Stimulated activated CD8-positive, alpha-beta memory T cell treated with anti-CD3 and anti-CD28 coated beads, Interleukin-4, amount 100 ng/mL, for 1 hour (primary cell): ENCODE measurements at regions not wholly inside any gene's neighbourhood (a gene's known extent, or its start where the extent isn't known, plus 50 kb on each side); places are given as distances from the start of the nearest gene placed in this dataset.
"Not testable (repeated sequence)": the region's sequence is repeated elsewhere in the genome, so short reads cannot be mapped to it uniquely, and the experiment has no call there.

Source experiments
- DNase-seq, 2 donors: peaks; one replicate each; pipeline ENCODE4 v3.0.0-alpha.2; 2020; ENCODE audit warnings: low read depth in 2 of 2, low spot score in 1 of 2

DNA sequence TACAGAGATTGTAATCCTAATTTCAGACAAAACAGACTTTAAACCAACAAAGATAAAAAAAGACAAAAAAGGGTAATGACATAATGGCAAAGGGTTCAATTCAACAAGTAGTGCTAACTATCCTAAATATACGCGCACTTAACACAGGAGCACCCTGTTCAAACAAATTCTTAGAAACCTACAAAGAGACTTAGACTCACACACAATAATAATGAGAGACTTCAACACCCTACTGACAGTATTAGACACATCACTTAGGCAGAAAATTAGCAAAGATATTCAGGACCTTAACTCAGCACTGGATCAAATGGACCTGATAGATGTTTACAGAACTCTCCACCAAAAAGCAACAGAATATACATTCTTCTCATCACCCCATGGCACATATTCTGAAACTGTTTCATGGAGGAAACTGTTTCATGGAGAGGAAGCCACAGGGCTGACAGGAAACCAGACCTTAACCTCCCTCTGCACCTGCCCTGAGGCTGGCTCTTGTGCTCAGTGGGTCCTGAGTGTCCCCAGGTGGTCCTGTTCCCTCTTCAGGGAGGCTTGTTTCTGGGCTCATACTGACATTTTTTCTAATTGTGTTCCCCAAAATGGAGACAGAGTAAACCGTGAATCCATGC is 54.7 kb downstream of the OR4M2 start:
- DNase-seq: not testable (repeated sequence)

DNA sequence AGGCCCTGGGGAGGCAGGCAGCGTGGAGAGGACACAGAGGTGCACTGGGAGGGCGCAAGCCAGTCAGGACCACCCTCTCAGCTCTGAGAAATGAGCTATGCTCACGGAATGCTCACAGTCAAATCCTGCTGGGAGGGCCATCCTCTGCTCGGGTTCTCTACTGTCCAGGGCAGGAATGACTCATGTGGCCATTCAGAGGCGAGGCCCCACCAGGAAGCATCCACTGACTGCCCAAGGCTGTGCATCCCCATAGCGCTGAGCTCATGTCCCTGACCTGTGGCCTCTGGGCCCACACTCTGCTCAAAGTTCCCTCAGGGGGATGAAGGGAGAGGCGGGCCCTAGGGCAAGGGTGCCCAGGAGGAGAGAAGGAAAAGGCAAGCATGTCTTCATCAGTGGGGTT is 57.2 kb downstream of the OR4M2 start:
- not testable (repeated sequence) for DNase-seq

DNA sequence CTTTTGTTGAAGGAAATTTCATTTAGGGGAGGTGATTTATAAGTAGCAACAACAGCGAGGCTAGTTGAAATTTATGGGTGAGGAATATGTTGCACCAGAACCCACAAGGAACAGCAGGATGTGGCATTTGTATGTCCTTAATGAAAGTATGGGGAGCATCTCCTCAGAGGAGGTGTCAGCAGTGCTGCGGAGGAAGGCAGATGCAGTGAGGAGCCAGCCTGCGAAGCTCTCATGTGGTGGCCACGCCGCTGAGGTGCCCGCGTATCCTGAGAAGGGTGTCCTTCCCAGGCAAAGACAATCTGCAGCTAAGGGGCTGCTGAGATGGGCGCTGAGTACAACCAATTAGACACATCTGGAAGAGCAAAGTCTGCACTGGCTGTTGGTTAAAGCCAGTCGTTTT is 60.8 kb downstream of the OR4M2 start:
- not testable (repeated sequence) for DNase-seq

DNA sequence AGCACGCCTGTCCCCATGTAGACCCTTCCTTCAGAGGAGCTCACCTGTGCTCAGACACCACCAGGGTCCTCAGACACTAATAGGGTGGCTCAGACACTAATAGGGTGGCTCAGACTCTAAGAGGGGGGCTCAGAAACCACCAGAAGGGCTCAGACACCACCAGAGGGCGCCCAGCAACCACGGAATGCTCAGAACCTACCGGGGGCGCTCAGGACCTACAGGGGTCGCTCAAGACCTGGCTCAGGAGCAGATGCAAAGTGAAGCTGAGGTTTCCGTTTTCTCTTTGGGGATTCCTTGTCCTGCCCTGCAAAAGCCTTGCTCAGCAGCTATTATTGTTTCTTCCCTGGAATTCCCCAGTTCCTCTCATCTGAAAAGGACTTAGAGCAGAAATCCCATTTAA is 67.8 kb downstream of the OR4M2 start:
- DNase-seq: not testable (repeated sequence)

DNA sequence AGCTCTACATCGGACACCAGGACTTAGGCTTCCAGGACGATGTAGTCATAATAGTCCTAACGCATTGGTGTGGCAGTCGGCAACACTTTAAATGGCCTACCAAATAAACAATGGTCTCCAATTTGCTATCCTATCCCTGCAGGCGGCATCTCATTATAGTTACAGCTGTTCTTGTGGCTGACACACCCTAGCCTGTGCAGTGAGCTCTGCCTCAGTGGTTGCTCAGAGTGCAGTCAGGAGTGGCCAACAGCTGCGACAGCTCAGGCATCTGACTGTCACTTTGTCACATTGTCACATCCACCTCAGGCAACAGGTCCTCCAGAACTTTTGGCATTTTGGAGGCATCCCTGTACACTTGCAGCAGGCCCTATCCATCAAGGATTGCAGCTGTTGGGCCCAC is 77.9 kb downstream of the OR4M2 start:
- not testable (repeated sequence) for DNase-seq

DNA sequence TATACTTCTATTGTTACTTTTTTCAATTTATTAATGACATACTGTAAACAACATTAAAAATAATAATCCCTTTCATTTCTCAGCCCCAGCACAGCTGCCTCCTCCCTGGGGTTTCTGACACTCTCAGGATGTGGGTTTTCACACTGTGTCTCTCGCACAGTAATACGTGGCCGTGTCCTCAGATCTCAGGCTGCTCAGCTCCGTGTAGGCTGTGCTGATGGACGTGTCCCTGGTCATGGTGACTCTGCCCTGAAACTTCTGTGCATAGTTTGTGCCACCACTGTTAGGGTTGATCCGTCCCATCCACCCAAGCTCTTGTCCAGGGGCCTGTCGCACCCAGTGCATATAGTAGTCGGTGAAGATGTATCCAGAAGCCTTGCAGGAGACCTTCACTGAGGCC is 80.0 kb downstream of the OR4M2 start:
- DNase-seq: not testable (repeated sequence)

DNA sequence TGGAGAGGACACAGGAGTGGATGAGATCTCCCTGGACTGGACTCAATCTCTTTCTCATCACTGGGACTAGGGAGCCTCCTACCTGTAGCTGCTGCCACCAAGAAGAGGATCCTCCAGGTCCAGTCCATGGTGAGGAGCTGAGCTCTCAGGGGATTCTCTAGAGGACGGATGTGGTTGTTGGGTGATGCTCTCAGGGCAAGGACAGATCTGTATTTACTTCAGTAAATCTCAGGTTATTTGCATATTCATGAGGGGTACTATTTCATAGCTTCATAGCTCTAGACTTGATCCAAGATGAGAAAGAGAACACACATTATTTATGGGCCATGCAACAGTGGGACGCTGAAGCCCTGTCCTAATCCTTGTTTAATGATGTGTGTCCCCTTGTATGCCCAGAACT is 80.4 kb downstream of the OR4M2 start:
- DNase-seq: not testable (repeated sequence)

DNA sequence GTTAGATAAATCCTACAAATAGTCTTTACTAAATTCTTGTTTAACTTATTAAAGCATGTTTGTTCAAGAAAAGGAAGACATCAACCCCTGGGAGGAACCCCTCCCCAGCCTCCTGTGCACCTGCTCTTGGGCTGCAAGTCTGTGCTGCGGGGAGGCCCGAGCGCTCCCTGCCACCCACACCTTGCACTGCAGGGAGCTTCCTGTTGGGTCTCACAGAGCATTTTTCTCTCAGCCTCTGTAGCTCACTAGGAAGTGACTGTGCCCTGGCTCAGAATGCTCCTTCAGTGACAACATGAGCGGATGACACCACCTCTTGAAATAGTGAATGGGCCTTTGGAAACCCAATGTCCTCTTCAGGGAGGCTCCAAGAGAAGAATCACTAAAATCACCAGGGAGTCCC is 81.1 kb downstream of the OR4M2 start:
- not testable (repeated sequence) for DNase-seq

DNA sequence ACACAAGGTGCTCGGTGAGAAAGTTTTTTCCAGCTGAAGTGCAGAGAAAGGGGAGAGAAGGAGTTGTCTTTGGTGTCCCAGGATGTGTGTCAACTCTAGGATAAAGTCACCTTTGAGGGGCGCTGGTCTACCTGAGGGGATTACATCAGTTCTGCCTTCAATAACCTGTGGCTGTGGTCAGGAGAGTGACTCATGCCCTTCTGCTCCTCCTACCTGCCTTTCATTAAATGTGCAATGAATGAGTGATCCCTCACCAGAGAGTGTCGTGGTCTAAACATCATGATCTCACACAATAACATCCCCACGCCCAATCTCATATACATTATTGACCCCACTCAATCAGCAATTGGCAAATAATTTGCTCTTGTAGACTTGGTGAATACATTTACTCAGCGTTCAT is 83.4 kb downstream of the OR4M2 start:
- DNase-seq: not testable (repeated sequence)

DNA sequence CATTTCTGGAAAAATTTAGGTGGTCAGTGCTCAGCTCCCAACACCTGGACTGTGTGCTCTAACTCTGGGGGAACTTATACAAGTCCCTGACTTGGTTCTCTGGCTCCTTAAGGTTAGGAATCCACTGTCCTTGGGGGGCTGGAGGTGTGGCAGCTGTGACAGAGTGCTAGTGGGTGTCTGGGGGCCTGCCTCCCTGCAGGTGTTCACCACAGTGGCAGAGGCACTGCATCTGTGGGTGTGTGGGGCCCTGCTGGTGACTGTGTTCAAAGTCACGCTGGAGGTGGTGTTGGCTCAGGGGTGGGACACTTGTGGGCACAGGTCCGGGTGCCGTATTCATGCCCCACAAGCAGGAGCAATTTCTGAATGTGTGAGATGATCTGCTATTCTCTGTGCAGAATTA is 87.2 kb downstream of the OR4M2 start:
- not testable (repeated sequence) for DNase-seq

DNA sequence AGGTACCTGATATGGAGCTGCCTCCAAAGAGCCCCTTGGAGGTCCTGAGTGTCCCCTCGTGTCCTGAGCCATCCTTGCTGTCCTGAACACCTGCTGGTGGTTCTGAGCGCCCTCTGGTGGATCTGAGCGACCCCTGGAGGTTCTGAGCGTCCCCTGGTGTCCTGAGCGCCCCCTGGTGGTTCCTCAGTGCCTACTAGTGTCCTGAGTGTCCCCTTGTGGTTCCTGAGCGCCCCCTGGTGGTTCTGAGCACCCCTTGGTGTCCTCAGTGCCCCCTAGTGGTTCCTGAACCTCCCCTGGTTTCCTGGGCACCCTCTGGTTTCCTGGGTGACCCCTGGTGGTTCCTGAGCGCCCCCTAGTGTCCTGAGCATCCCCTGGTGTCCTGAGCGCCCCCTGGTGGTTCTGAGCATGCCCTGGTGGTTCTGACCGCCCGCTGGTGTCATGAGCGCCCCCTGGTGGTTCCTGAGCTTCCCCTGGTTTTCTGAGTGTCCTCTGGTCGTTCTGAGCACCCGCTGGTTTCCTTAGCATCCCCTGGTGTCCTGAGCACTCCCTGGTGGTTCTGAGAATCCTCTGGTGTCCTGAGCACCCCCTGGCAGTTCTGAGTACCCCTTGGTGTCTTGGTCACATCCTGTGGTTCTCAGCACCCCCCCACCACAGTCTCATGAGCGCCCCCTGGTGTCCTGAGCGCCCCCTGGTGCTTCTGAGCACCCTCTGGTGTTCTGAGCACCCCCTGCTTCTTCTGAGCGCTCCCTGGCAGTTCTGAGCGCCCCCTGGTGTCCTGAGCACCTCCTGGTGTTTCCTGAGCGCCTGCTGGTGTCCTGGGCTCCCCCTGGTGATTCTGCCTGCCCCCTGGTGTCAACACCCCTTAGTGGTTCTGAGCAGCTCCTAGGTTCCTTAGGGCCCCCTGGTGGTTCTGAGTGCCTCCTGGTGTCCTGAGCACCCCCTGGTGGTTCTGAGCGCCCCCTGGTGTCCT is 93.0 kb downstream of the OR4M2 start:
- DNase-seq: not testable (repeated sequence)

DNA sequence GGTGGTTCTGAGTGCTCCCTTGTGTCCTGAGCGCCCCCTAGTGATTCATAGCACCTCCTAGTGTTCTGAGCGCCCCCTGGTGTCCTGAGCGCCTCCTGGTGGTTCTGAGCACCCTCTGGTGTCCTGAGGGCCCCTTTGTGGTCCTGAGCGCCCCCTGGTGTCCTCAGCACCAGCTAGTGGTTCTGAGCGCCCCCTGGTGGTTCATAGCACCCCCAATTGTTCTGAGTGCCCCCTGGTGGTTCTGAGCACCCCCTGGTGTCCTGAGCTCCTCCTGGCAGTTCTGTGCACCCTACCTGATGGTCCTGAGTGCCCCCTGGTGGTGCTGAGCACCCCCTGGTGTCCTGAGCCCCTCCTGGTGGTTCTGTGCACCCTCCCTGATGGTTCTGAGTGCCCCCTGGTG is 93.8 kb downstream of the OR4M2 start:
- not testable (repeated sequence) for DNase-seq

DNA sequence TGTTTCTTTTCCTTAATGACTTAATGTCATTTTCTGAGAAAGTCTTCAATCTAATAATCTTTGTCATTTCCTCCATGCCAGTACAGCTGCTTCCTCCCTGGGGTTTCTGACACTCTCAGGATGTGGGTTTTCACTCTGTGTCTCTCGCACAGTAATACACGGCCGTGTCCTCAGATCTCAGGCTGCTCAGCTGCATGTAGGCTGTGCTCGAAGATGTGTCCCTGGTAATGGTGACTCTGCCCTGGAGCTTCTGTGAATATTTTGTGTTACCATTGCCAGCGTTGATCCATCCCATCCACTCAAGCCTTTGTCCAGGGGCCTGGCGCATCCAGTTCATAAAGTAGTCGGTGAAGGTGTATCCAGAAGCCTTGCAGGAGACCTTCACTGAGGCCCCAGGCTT is 97.6 kb downstream of the OR4M2 start:
- DNase-seq: not testable (repeated sequence)

DNA sequence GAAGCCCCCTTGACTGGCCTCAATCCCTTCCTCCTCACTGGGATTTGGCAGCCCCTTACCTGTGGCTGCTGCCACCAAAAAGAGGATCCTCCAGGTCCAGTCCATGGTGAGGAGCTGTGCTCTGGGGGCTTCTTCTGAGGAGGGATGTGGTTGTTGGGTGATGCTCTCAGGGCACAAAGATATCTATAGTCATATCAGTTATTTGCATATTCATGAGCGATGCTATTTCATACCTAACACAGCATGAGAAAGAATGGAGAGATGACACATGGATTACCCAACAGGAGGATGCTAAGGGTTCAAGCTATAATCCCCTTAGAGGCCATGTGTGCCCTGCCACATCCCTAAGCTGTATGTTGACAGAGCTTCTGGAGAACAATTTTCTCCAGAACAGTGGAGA is 98.1 kb downstream of the OR4M2 start:
- not testable (repeated sequence) for DNase-seq

DNA sequence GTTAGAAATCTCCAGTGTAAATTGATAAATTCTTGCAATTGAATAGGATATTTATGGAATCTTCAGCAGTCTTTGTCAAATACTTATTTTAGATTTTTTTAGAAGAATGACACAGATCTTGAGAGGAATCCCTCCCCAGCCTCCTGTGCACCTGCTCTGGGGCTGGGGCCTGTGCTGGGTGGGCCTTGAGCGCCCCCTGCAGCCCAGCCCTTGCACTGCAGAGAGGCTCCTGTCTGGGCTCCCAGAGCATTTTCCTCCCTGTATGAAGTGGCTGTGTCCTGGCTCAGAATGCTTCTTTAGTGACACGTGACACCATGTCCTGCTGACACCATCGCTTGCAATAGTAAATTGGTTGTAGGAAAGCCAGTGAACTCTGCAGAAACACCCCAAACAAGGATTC is 98.7 kb downstream of the OR4M2 start:
- not testable (repeated sequence) for DNase-seq

DNA sequence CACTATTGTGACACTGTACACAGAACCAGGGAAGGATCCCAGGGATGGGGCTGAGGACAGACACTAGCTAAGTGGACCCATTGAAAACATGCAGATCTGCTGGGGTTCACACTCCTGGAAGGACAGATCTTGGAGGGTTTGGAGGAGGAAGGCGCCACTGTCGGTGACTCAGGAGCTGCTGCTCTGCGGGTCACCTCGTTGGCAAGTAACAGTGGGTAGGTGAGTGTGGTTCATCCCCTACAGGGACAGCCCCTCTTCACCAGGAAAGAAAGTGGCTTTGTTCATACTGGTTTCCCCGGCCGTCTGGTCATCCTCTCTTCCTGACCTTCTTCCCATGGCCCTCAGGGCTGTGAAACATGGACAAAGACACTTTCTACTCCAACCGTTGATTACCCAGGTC is 100.3 kb downstream of the OR4M2 start:
- DNase-seq: not testable (repeated sequence)

DNA sequence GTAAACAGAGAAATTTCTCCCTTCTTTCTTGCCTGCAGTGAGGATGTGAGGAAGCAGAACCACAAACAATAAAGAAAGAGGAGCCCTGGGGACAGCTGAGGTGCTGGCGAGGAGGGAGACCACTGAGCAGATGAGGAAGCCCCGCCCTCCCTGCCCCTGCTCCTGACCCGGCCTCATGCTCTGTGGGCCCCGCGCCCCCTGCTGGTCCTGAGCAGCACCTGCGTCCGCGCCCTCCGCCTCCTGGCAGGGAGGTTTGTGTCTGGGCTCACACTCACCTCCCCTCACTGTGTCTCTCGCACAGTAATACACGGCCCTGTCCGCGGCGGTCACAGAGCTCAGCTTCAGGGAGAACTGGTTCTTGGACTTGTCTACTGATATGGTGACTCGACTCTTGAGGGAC is 104.4 kb downstream of the OR4M2 start:
- DNase-seq: not testable (repeated sequence)

DNA sequence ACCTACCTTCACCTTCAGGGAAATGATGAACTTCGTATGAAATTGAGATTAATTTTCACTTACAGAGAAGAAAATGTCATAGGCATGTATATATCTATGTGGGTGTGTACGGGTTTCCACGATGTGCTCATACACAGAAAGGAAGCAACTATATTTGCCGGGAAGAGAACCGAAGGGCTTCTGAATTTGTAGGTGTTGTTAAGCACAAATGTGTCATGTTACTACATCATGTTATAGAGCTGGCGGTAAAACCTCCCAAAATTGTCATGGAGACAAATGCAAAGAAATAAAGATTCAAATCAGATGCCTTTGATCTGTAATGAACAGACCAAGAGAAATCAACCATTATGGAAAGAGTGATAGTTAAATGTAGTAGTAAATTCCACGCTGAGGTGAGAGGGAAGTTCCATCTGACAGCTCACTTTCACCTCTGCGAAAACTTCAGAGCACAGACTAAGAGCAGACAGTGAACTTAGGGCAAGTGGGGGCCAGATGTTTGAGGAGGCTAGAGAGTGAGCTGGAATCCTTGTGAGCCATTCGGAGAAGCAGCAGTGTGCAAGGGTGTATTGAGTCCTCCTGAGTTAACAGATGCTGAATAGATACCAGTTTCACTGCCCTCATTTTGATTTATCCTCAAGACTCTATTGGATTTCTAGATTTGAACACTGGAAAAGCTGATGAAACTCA is 106.7 kb downstream of the OR4M2 start:
- not testable (repeated sequence) for DNase-seq

DNA sequence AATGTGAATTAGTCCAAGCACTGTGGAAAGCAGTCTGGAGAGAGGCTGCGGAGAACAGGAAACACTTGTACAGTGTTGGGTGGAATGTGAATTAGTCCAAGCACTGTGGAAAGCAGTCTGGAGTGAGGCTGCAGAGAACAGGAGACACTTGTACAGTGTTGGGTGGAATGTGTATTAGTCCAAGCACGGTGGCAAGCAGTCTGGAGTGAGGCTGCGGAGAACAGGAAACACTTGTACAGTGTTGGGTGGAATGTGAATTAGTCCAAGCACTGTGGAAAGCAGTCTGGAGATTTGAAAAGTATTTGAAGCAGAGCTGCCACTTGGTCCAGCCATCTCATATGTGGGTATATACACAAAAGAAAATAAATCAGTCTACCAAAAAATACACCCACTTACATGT is 111.5 kb downstream of the OR4M2 start:
- DNase-seq: not testable (repeated sequence)

DNA sequence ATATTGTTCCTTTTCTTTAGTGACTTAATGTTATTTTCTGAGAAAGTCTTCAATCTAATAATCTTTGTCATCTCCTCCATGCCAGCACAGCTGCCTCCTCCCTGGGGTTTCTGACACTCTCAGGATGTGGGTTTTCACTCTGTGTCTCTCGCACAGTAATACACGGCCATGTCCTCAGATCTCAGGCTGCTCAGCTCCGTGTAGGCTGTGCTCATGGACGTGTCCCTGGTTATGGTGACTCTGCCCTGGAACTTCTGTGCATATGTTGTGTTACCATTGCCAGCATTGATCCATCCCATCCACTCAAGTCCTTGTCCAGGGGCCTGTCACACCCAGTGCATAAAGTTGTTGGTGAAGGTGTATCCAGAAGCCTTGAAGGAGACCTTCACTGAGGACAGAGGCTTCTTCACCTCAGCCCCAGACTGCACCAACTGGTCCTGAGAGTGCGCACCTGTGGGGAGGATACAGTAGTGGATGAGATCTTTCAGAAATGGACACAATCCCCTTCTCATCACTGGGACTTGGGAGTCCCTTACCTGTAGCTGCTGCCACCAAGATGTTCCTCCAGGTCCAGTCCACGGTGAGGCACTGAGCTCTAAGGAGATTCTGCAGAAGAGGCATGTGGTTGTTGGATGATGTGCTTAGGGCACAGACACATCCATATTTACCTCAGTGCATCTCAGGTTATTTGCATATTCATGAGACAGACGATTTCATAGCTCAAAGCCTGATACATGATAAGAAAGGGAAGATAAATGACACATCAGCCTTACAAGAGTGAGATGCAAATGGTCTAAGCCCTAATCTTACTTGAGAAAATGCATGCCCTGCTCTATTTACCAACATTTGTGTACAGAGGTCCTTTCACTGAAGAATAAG is 114.7 kb downstream of the OR4M2 start:
- not testable (repeated sequence) for DNase-seq

DNA sequence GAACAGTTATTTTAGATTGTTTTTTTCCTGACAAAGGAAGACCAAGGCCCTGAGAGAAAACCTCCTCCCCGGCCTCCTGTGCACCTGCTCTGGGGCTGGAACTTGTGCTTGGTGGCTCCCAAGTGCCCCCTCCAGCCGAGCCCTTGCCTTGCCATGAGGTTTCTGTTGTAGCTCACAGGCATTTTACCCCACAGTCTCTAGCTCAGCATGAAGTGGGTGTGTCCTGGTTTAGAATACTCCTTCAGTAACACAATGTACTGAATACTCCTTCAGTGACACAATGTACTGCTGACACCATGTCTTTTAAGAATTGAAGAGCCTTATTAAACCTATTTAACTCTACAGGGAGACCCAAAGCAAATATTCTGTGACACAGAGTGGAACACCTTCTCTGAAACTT is 116.1 kb downstream of the OR4M2 start:
- not testable (repeated sequence) for DNase-seq
